ENCODE measurements at regions not wholly inside any gene's neighbourhood (a gene's known extent, or its start where the extent isn't known, plus 50 kb on each side); places are given as distances from the start of the nearest gene placed in this dataset.

DNA sequence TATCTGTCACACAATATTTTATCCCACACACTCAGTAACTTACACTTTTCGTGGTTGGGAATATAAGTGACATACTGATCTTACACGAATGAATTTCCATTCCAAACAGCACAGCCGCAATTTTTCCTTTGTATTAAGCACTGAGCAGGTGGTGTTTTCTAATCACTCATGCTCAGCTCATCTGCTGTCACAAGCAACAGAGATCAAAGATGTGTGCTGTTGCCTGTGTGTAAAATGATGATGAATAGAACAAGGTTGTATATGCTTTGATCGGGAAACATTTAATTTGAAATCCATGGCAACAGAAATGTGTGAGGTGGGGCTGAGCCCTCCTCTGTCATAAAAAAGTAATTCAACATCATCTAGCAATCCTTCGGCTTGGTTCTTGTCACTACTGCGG, 927.7 kb upstream of the MBL2 start:
- Histone ChIP-seq H3K4me1 (peaks cover 0 to 7% (median 0%) of the 10 kb centered on the region in 12 donors), H3K9me3 (peaks cover 0 to 3% (median 0%) of the 10 kb centered on the region in 12 donors), H3K36me3 (no peaks in the 10 kb centered on the region), H3K27ac (no peak overlapping the region), H3K27me3 (no peaks in the 10 kb centered on the region), H3K4me3 (no peak overlapping the region)
- no peak for TF ChIP-seq POLR2A (IDR thresholded peaks at IDR 0.05)
- TF ChIP-seq, protein P1, sequence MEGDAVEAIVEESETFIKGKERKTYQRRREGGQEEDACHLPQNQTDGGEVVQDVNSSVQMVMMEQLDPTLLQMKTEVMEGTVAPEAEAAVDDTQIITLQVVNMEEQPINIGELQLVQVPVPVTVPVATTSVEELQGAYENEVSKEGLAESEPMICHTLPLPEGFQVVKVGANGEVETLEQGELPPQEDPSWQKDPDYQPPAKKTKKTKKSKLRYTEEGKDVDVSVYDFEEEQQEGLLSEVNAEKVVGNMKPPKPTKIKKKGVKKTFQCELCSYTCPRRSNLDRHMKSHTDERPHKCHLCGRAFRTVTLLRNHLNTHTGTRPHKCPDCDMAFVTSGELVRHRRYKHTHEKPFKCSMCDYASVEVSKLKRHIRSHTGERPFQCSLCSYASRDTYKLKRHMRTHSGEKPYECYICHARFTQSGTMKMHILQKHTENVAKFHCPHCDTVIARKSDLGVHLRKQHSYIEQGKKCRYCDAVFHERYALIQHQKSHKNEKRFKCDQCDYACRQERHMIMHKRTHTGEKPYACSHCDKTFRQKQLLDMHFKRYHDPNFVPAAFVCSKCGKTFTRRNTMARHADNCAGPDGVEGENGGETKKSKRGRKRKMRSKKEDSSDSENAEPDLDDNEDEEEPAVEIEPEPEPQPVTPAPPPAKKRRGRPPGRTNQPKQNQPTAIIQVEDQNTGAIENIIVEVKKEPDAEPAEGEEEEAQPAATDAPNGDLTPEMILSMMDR (IDR thresholded peaks at IDR 0.05): no peak
- DNase-seq (no peak), ATAC-seq (no peak)
- intact Hi-C loops (cut with DNase I): no loop called here
- 90 to 94% (median 91%) methylated on average over 6 of the region's 6 CpGs for WGBS, 4 donors

DNA sequence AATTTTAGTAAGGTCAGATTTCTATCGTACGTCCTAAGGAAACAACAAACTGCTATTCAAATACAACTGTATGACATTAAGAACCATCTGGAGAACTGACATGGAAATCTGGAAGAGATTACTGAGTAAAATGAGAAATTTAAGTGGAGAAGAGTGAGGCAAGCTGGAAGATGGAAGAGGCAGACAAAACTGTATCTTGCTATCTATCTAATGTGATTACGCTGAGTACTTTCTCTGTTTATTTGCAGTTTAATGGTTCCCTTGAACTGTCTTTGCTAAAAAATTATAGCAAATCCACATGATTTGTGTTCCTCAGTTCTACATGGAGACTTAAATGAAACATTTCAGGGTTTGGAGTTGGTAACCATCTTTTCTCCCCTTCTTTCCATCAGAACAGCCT, 927.1 kb upstream of the MBL2 start:
- Histone ChIP-seq H3K4me1 (peaks cover 0 to 7% (median 0%) of the 10 kb centered on the region in 12 donors), H3K27ac (no peak overlapping the region), H3K9me3 (peaks cover 0 to 3% (median 0%) of the 10 kb centered on the region in 12 donors), H3K27me3 (no peaks in the 10 kb centered on the region), H3K36me3 (no peaks in the 10 kb centered on the region), H3K4me3 (no peak overlapping the region)
- no peak for TF ChIP-seq POLR2A (IDR thresholded peaks at IDR 0.05)
- no peak for ATAC-seq
- 83 to 89% (median 87%) methylated on average over 3 of the region's 3 CpGs for WGBS, 4 donors
- intact Hi-C loops (cut with DNase I): no loop called here
- no peak for DNase-seq

DNA sequence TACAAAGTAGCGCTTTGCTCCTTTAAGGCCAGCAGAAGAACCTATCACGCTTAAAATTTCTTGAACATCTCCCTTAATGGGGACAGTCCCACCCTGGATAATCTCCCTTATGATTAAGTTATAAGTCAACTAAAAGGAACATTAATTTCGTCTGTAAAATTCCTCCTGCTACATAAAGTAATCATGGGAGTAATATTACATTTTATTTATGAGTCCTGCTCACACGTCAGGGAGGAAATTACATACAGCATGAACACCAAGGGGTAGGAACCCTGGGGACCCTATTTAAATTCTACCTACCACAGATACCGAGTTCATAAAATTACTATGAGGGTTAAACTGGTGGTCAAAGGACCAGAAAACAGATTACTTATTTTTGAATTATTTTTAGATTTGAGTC, 926.6 kb upstream of the MBL2 start:
- DNase-seq: no peak
- ATAC-seq: no peak
- TF ChIP-seq POLR2A (IDR thresholded peaks at IDR 0.05): no peak
- TF ChIP-seq, protein P1 (IDR thresholded peaks at IDR 0.05): no peak
- H3K27ac ChIP-seq: no peak overlapping the region
- H3K36me3 ChIP-seq: no peaks in the 10 kb centered on the region
- no peak overlapping the region for H3K4me3 ChIP-seq
- H3K4me1 ChIP-seq: peaks cover 0 to 7% (median 0%) of the 10 kb centered on the region in 12 donors
- H3K9me3 ChIP-seq: peaks cover 0 to 3% (median 0%) of the 10 kb centered on the region in 12 donors
- intact Hi-C loops (cut with DNase I): no loop called here
- H3K27me3 ChIP-seq: no peaks in the 10 kb centered on the region
- WGBS, 4 donors: 85 to 90% (median 87%) methylated on average over 5 of the region's 5 CpGs

DNA sequence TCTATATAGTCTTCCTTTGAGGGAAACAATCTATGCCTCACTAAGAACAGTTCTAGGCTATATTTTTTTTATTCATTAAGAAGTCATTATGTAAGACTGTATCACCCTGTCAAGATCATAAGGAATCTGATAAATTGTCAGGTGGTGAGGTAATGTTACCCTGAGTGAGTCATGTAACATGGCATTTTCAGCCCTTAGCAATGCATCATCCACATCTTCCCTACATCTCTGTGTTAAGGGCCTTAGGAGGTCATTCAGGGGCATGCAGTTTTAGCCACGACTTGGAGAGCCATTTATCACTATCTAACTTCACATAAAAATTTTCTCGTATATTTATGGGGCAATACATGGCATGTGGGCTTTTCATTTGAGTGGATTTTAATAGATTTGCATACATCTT, 924.5 kb upstream of the MBL2 start:
- no peaks in the 10 kb centered on the region for H3K27me3 ChIP-seq
- 47 to 70% (median 59%) methylated on average over 2 of the region's 2 CpGs for WGBS, 4 donors
- intact Hi-C loops (cut with DNase I): no loop called here
- ATAC-seq (no peak), DNase-seq (no peak)
- no peaks in the 10 kb centered on the region for H3K36me3 ChIP-seq
- no peak overlapping the region for H3K4me3 ChIP-seq
- no peaks in the 10 kb centered on the region for H3K4me1 ChIP-seq
- H3K9me3 ChIP-seq: peaks cover 0 to 3% (median 0%) of the 10 kb centered on the region in 12 donors
- no peak for TF ChIP-seq POLR2A (IDR thresholded peaks at IDR 0.05)
- TF ChIP-seq, protein P1 (IDR thresholded peaks at IDR 0.05): no peak
- H3K27ac ChIP-seq: no peak overlapping the region

DNA sequence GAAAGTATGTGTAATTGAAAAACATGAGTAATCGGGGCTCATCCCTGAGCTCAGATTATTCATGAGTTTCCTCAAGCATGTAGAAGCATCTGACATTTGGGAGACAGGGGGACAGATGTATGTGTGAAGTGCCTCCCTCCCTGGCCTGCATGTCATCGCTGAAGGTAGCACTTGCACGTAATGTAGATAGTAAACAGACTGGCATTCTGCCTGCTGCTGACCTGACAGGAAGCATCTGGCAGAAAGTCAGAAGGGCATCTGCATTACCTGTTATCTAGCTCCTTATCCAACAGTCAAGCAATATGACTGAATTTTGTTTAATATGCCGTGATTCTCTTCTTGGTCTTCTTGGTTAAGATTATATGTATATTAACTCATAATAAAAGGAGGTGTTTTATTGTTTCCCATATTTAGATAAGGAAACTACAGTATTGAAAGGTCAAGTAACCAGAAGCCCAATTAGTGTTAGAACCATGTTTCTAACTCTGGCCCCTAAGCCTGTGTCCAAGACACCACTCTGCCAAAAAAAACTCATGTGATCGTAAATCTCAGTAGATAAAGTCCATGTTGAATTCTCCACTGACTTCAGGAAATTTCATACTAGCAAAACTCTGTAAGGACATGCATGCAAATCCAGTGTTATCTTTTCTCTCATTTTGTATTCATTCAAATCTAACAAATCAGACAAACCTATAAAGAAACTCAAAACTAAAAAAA, 918.1 kb upstream of the MBL2 start:
- 12 to 19% (median 16%) methylated on average over 5 of the region's 5 CpGs for WGBS, 4 donors
- intact Hi-C loops (cut with DNase I): no loop called here
- ATAC-seq (no peak), DNase-seq (no peak)
- Histone ChIP-seq H3K9me3 (no peaks in the 10 kb centered on the region), H3K4me3 (no peak overlapping the region), H3K4me1 (no peaks in the 10 kb centered on the region), H3K27me3 (no peaks in the 10 kb centered on the region), H3K27ac (no peak overlapping the region), H3K36me3 (no peaks in the 10 kb centered on the region)
- TF ChIP-seq, protein P1 (IDR thresholded peaks at IDR 0.05): no peak
- TF ChIP-seq POLR2A (IDR thresholded peaks at IDR 0.05): no peak

Measured in heart left ventricle (tissue), 16 donors.